ENCODE measurements at regions not wholly inside any gene's neighbourhood (a gene's known extent, or its start where the extent isn't known, plus 50 kb on each side); places are given as distances from the start of the nearest gene placed in this dataset.

DNA sequence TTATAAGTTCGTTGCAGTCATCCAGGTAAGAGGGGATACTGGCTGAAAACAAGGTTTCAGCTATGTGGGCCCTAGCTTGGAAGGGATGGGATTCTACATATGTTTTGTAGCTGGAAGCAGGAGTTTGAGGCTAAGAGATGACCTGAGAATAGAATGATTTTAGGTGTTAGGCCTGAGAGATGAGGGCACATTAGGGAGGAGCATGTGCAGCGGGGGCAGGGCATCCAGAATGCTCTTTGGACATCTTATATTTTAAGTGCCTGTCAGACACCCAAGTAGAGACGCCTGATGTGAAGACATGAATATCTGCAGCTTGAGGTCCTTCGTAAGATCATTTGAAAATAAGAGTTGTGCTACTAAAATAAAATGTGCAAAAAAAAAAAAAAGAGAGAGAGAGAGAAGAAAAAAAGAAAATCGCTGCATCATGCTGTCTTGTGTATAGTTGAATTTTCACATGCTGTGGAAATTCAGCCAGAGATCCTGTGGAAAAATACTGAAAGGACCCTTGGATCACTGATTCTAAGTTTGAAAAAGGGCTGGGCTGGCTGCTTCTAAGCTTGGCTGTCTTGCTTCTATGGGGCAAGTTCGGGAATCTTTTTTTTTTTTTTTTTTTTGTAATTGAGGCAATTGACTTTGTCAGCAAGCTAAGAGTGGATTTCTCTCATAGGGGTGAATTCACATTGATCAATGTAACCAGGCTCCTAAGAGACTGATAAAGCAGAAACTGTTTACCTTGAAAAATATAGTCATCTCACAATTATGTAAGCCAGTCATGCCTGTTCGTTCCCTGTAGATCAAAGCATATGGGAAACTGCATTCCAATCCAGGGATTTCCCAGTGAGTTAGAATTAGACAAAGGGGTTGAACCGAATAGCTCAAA lies 341.0 kb upstream of the GATB start:
- no peak for TF ChIP-seq POLR2A (IDR thresholded peaks at IDR 0.05)
- TF ChIP-seq, protein P1, sequence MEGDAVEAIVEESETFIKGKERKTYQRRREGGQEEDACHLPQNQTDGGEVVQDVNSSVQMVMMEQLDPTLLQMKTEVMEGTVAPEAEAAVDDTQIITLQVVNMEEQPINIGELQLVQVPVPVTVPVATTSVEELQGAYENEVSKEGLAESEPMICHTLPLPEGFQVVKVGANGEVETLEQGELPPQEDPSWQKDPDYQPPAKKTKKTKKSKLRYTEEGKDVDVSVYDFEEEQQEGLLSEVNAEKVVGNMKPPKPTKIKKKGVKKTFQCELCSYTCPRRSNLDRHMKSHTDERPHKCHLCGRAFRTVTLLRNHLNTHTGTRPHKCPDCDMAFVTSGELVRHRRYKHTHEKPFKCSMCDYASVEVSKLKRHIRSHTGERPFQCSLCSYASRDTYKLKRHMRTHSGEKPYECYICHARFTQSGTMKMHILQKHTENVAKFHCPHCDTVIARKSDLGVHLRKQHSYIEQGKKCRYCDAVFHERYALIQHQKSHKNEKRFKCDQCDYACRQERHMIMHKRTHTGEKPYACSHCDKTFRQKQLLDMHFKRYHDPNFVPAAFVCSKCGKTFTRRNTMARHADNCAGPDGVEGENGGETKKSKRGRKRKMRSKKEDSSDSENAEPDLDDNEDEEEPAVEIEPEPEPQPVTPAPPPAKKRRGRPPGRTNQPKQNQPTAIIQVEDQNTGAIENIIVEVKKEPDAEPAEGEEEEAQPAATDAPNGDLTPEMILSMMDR (IDR thresholded peaks at IDR 0.05), result no peak

All from vagina (tissue), 2 donors.